Neural crest cell (in vitro differentiated cells): ENCODE measurements at regions not wholly inside any gene's neighbourhood (a gene's known extent, or its start where the extent isn't known, plus 50 kb on each side); places are given as distances from the start of the nearest gene placed in this dataset.

ENCODE experiments used
- DNase-seq: peaks from one replicate; pipeline ENCODE4 v3.0.0; 2021; ENCODE audit warnings: low read depth, mixed read lengths, low spot score
- H3K27ac Mint-ChIP-seq: one replicate; pipeline ENCODE4 v1.8.0; 2021; ENCODE audit warnings: mild to moderate bottlenecking, mixed read lengths; ENCODE audit not compliant: unreplicated experiment
- H3K27me3 Mint-ChIP-seq: 2 replicates; pipeline ENCODE4 v1.8.0; 2021; ENCODE audit warnings: low read depth, mild to moderate bottlenecking, mixed read lengths
- H3K36me3 Mint-ChIP-seq: 2 replicates; pipeline ENCODE4 v1.8.0; 2021; ENCODE audit warnings: low read depth, mild to moderate bottlenecking, mixed read lengths
- H3K4me1 Mint-ChIP-seq: 2 replicates; pipeline ENCODE4 v1.8.0; 2021; ENCODE audit warnings: mixed read lengths
- H3K4me3 Mint-ChIP-seq: one replicate; pipeline ENCODE4 v1.8.0; 2021; ENCODE audit warnings: mild to moderate bottlenecking, mixed read lengths
- H3K9me3 Mint-ChIP-seq: 2 replicates; pipeline ENCODE4 v1.8.0; 2021; ENCODE audit warnings: mixed read lengths
- CTCF ChIP-seq: fragments of 200-600 bp; sonication (generic); conservative IDR thresholded peaks from 2 replicates; pipeline ENCODE4 v1.5.0; 2021; ENCODE audit warnings: antibody characterized with exemption, mild to moderate bottlenecking

GRCh38 chr18:45119876-45120275 is 439.2 kb downstream of the SETBP1 start:
- no peak overlapping the region for H3K4me3 Mint-ChIP-seq
- no peak for DNase-seq
- no peaks in the 10 kb centered on the region for H3K9me3 Mint-ChIP-seq
- H3K4me1 Mint-ChIP-seq: no peaks in the 10 kb centered on the region
- TF ChIP-seq CTCF: no peak
- H3K27ac Mint-ChIP-seq: no peak overlapping the region
- H3K27me3 Mint-ChIP-seq: no peaks in the 10 kb centered on the region
- no peaks in the 10 kb centered on the region for H3K36me3 Mint-ChIP-seq

- no peak overlapping the region for H3K4me3 Mint-ChIP-seq
- no peaks in the 10 kb centered on the region for H3K27me3 Mint-ChIP-seq
- no peak for TF ChIP-seq CTCF
- H3K4me1 Mint-ChIP-seq: no peaks in the 10 kb centered on the region
- no peak for DNase-seq
- no peaks in the 10 kb centered on the region for H3K36me3 Mint-ChIP-seq
- no peaks in the 10 kb centered on the region for H3K9me3 Mint-ChIP-seq
- H3K27ac Mint-ChIP-seq: no peak overlapping the region
Measured at GRCh38 chr18:45121146-45121545, 440.5 kb downstream of the SETBP1 start.

- Mint-ChIP-seq H3K27me3 (no peaks in the 10 kb centered on the region), H3K9me3 (no peaks in the 10 kb centered on the region), H3K36me3 (no peaks in the 10 kb centered on the region), H3K4me1 (peaks cover 7% of the 10 kb centered on the region), H3K27ac (no peak overlapping the region), H3K4me3 (no peak overlapping the region)
- no peak for DNase-seq
- TF ChIP-seq CTCF: no peak
Measured at GRCh38 chr18:45122506-45122905, 441.8 kb downstream of the SETBP1 start.

- TF ChIP-seq CTCF: no peak
- DNase-seq: no peak
- Mint-ChIP-seq H3K36me3 (no peaks in the 10 kb centered on the region), H3K27ac (no peak overlapping the region), H3K4me1 (peaks cover 12% of the 10 kb centered on the region), H3K27me3 (no peaks in the 10 kb centered on the region), H3K4me3 (no peak overlapping the region), H3K9me3 (no peaks in the 10 kb centered on the region)
Measured at GRCh38 chr18:45127405-45127804, 446.7 kb downstream of the SETBP1 start.

GRCh38 chr18:45133276-45133675 is 452.6 kb downstream of the SETBP1 start:
- Mint-ChIP-seq H3K36me3 (no peaks in the 10 kb centered on the region), H3K9me3 (no peaks in the 10 kb centered on the region), H3K27ac (no peak overlapping the region), H3K27me3 (no peaks in the 10 kb centered on the region), H3K4me3 (no peak overlapping the region), H3K4me1 (peaks cover 4% of the 10 kb centered on the region)
- TF ChIP-seq CTCF: no peak
- DNase-seq: no peak
